HG03196 (cell line): ENCODE measurements at regions not wholly inside any gene's neighbourhood (a gene's known extent, or its start where the extent isn't known, plus 50 kb on each side); places are given as distances from the start of the nearest gene placed in this dataset.

Experiments
- ATAC-seq: cut with Tn5 transposase; IDR thresholded peaks from one replicate; pipeline ENCODE4 v1.9.1; 2021; ENCODE audit not compliant: unreplicated experiment

GRCh38 chr4:15270201-15270600 is 157.6 kb upstream of the C1QTNF7 start:
- no peak for ATAC-seq

- no peak for ATAC-seq
These were observed 141.8 kb upstream of the C1QTNF7 start for GRCh38 chr4:15286041-15286440.

GRCh38 chr4:15291122-15291521 is 136.7 kb upstream of the C1QTNF7 start:
- ATAC-seq, result no peak

- ATAC-seq, result no peak
These were observed 134.1 kb upstream of the C1QTNF7 start for GRCh38 chr4:15293711-15294110.

GRCh38 chr4:15294202-15294601 is 133.6 kb upstream of the C1QTNF7 start:
- ATAC-seq, result no peak

GRCh38 chr4:15294832-15295231 is 133.0 kb upstream of the C1QTNF7 start:
- ATAC-seq, result no peak

GRCh38 chr4:15295421-15296162 is 132.2 kb upstream of the C1QTNF7 start:
- ATAC-seq, result no peak

GRCh38 chr4:15297344-15297743 is 130.5 kb upstream of the C1QTNF7 start:
- no peak for ATAC-seq

GRCh38 chr4:15299627-15300026 is 128.2 kb upstream of the C1QTNF7 start:
- ATAC-seq, result no peak

GRCh38 chr4:15303052-15303641 is 124.7 kb upstream of the C1QTNF7 start:
- ATAC-seq, result no peak

GRCh38 chr4:15314974-15315373 is 112.9 kb upstream of the C1QTNF7 start:
- no peak for ATAC-seq

- ATAC-seq, result no peak
These were observed 110.6 kb upstream of the C1QTNF7 start for GRCh38 chr4:15317246-15317645.

- no peak for ATAC-seq
These were observed 109.0 kb upstream of the C1QTNF7 start for GRCh38 chr4:15318621-15319348.

- no peak for ATAC-seq
These were observed 107.6 kb upstream of the C1QTNF7 start for GRCh38 chr4:15320121-15320678.

GRCh38 chr4:15322006-15322405 is 105.8 kb upstream of the C1QTNF7 start:
- no peak for ATAC-seq

GRCh38 chr4:15325987-15326386 is 101.8 kb upstream of the C1QTNF7 start:
- no peak for ATAC-seq

- ATAC-seq, result no peak
These were observed 100.2 kb upstream of the C1QTNF7 start for GRCh38 chr4:15327311-15328298.

- no peak for ATAC-seq
These were observed 95.9 kb upstream of the C1QTNF7 start for GRCh38 chr4:15331930-15332329.

- ATAC-seq, result no peak
These were observed 95.5 kb upstream of the C1QTNF7 start for GRCh38 chr4:15332377-15332776.
